Neural progenitor cell (in vitro differentiated cells): ENCODE measurements at regions not wholly inside any gene's neighbourhood (a gene's known extent, or its start where the extent isn't known, plus 50 kb on each side); places are given as distances from the start of the nearest gene placed in this dataset.

Source experiments
- DNase-seq: peaks from one replicate; pipeline ENCODE4 v3.0.0-alpha.2; 2016; ENCODE audit warnings: low spot score
- H2AFZ ChIP-seq: fragments of 200-600 bp; sonication (generic); replicated peaks from 2 replicates; pipeline ENCODE4 v1.6.1; 2016; ENCODE audit warnings: antibody characterized with exemption
- H3F3A ChIP-seq: fragments of 200-600 bp; sonication (generic); 2 replicates; pipeline ENCODE4 v1.6.1; 2016; ENCODE audit warnings: antibody characterized with exemption, low read depth
- H3K27ac ChIP-seq: fragments of 200-600 bp; sonication (generic); 2 replicates; pipeline ENCODE4 v1.5.1; 2016; ENCODE audit warnings: mild to moderate bottlenecking
- H3K27me3 ChIP-seq: fragments of 200-600 bp; sonication (generic); 2 replicates; pipeline ENCODE4 v1.6.1; 2016; ENCODE audit warnings: mild to moderate bottlenecking, moderate library complexity
- H3K36me3 ChIP-seq: fragments of 200-600 bp; sonication (generic); 2 replicates; pipeline ENCODE4 v1.5.1; 2016
- H3K4me1 ChIP-seq: fragments of 200-600 bp; sonication (generic); 2 replicates; pipeline ENCODE4 v1.6.1; 2016; ENCODE audit warnings: mixed run types
- H3K4me2 ChIP-seq: fragments of 200-600 bp; sonication (generic); 2 replicates; pipeline ENCODE4 v1.6.1; 2016
- H3K4me3 ChIP-seq: fragments of 200-600 bp; sonication (generic); 2 replicates; pipeline ENCODE4 v1.5.1; 2016
- H3K79me2 ChIP-seq: fragments of 200-600 bp; sonication (generic); 2 replicates; pipeline ENCODE4 v1.6.1; 2016; ENCODE audit warnings: low read depth
- H3K9ac ChIP-seq: fragments of 200-600 bp; sonication (generic); 2 replicates; pipeline ENCODE4 v1.6.1; 2016
- H3K9me3 ChIP-seq: fragments of 200-600 bp; sonication (generic); 2 replicates; pipeline ENCODE4 v1.5.1; 2016; ENCODE audit warnings: low read depth
- H4K20me1 ChIP-seq: fragments of 200-600 bp; sonication (generic); 2 replicates; pipeline ENCODE4 v1.6.1; 2016; ENCODE audit warnings: low read depth
- H3K27ac Mint-ChIP-seq: 3 replicates; pipeline ENCODE4 v1.8.0; 2021; ENCODE audit warnings: mixed read lengths
- H3K27me3 Mint-ChIP-seq: 2 replicates; pipeline ENCODE4 v1.8.0; 2022; ENCODE audit warnings: low read depth, mild to moderate bottlenecking, inconsistent platforms, moderate library complexity, mixed read lengths; ENCODE audit not compliant: insufficient read depth
- H3K36me3 Mint-ChIP-seq: 3 replicates; pipeline ENCODE4 v1.8.0; 2021; ENCODE audit warnings: mixed read lengths
- H3K4me1 Mint-ChIP-seq: 3 replicates; pipeline ENCODE4 v1.8.0; 2021; ENCODE audit warnings: mixed read lengths
- H3K4me3 Mint-ChIP-seq: 3 replicates; pipeline ENCODE4 v1.8.0; 2021; ENCODE audit warnings: mild to moderate bottlenecking, moderate library complexity, mixed read lengths
- H3K9me3 Mint-ChIP-seq: 3 replicates; pipeline ENCODE4 v1.8.0; 2020; ENCODE audit warnings: mixed read lengths
- CTCF ChIP-seq: fragments of 200-600 bp; sonication (generic); IDR thresholded peaks from 2 replicates; pipeline ENCODE4 v1.5.1; 2017; ENCODE audit warnings: antibody characterized with exemption, mild to moderate bottlenecking
- EZH2 ChIP-seq: fragments of 200-600 bp; sonication (generic); IDR thresholded peaks from 2 replicates; pipeline ENCODE4 v1.6.1; 2017; ENCODE audit warnings: antibody characterized with exemption, mild to moderate bottlenecking, moderate library complexity
- EZH2phosphoT487 ChIP-seq: fragments of 200-600 bp; sonication (generic); IDR thresholded peaks from 2 replicates; pipeline ENCODE4 v1.6.1; 2017; ENCODE audit warnings: antibody characterized with exemption

- Histone ChIP-seq H3K4me3 (no peak overlapping the region), H3K36me3 (no peaks in the 10 kb centered on the region), H3K79me2 (no peaks in the 10 kb centered on the region), H3K4me2 (no peak overlapping the region), H3K27ac (no peak overlapping the region), H3K27me3 (no peaks in the 10 kb centered on the region), H3K4me1 (no peaks in the 10 kb centered on the region), H3K9me3 (no peaks in the 10 kb centered on the region), H2AFZ (no peak overlapping the region), H3F3A (no peaks in the 10 kb centered on the region), H4K20me1 (no peaks in the 10 kb centered on the region), H3K9ac (no peak overlapping the region)
- no peak overlapping the region for H3K4me3 Mint-ChIP-seq
- H3K36me3 Mint-ChIP-seq = no peaks in the 10 kb centered on the region
- H3K27me3 Mint-ChIP-seq = peaks cover 10% of the 10 kb centered on the region
- TF ChIP-seq EZH2phosphoT487 (no peak), EZH2 (no peak), CTCF (no peak)
- H3K9me3 Mint-ChIP-seq = no peaks in the 10 kb centered on the region
- no peak overlapping the region for H3K27ac Mint-ChIP-seq
- DNase-seq = no peak
- peaks cover 28% of the 10 kb centered on the region for H3K4me1 Mint-ChIP-seq
Measured at GRCh38 chr11:112751772-112752171, 209.4 kb upstream of the NCAM1 start.

GRCh38 chr11:112752563-112752962, 208.7 kb upstream of the NCAM1 start:
- Mint-ChIP-seq H3K9me3 (no peaks in the 10 kb centered on the region), H3K27ac (no peak overlapping the region), H3K4me1 (peaks cover 29% of the 10 kb centered on the region), H3K27me3 (peaks cover 8% of the 10 kb centered on the region), H3K36me3 (no peaks in the 10 kb centered on the region), H3K4me3 (no peak overlapping the region)
- no peaks in the 10 kb centered on the region for H3F3A ChIP-seq
- H3K4me1 ChIP-seq = no peaks in the 10 kb centered on the region
- DNase-seq = no peak
- no peak overlapping the region for H3K9ac ChIP-seq
- no peak overlapping the region for H3K4me2 ChIP-seq
- TF ChIP-seq CTCF = no peak
- no peak for TF ChIP-seq EZH2
- TF ChIP-seq EZH2phosphoT487 = no peak
- H3K27me3 ChIP-seq = no peaks in the 10 kb centered on the region
- no peak overlapping the region for H2AFZ ChIP-seq
- no peaks in the 10 kb centered on the region for H4K20me1 ChIP-seq
- H3K9me3 ChIP-seq = no peaks in the 10 kb centered on the region
- H3K79me2 ChIP-seq = no peaks in the 10 kb centered on the region
- no peak overlapping the region for H3K4me3 ChIP-seq
- H3K27ac ChIP-seq = no peak overlapping the region
- no peaks in the 10 kb centered on the region for H3K36me3 ChIP-seq

GRCh38 chr11:112753706-112754105, 207.5 kb upstream of the NCAM1 start:
- Histone ChIP-seq H3K27me3 (no peaks in the 10 kb centered on the region), H3K36me3 (no peaks in the 10 kb centered on the region), H4K20me1 (no peaks in the 10 kb centered on the region), H3K4me2 (no peak overlapping the region), H3K9me3 (no peaks in the 10 kb centered on the region), H3K79me2 (no peaks in the 10 kb centered on the region), H3K4me1 (no peaks in the 10 kb centered on the region), H3F3A (no peaks in the 10 kb centered on the region), H3K4me3 (no peak overlapping the region), H3K9ac (no peak overlapping the region), H2AFZ (no peak overlapping the region), H3K27ac (no peak overlapping the region)
- Mint-ChIP-seq H3K36me3 (no peaks in the 10 kb centered on the region), H3K9me3 (no peaks in the 10 kb centered on the region), H3K27ac (no peak overlapping the region), H3K4me3 (no peak overlapping the region), H3K4me1 (peaks cover 20% of the 10 kb centered on the region), H3K27me3 (peaks cover 4% of the 10 kb centered on the region)
- DNase-seq = no peak
- TF ChIP-seq EZH2phosphoT487 (no peak), EZH2 (no peak), CTCF (no peak)
